ENCODE measurements at regions not wholly inside any gene's neighbourhood (a gene's known extent, or its start where the extent isn't known, plus 50 kb on each side); places are given as distances from the start of the nearest gene placed in this dataset.

DNA sequence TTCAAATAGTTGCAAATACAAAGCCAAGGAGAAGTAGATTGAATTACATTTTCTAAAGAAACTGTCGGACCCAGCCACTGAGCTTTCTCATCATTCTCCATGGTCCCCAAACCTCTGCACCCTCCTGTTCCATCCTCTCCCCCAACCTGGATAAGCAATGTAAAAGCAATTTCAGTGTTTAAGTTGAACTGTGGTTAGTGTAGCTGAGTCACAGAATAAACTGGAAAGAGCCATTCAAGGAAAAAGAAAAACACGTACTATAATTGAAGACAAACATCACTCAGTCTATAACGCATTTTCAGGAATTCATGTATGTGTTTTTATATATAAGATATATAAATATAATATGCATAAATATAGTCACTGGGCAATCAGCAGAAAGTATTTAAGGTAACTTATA is 54.1 kb upstream of the TMEM161B start:
- TF ChIP-seq, protein P1, sequence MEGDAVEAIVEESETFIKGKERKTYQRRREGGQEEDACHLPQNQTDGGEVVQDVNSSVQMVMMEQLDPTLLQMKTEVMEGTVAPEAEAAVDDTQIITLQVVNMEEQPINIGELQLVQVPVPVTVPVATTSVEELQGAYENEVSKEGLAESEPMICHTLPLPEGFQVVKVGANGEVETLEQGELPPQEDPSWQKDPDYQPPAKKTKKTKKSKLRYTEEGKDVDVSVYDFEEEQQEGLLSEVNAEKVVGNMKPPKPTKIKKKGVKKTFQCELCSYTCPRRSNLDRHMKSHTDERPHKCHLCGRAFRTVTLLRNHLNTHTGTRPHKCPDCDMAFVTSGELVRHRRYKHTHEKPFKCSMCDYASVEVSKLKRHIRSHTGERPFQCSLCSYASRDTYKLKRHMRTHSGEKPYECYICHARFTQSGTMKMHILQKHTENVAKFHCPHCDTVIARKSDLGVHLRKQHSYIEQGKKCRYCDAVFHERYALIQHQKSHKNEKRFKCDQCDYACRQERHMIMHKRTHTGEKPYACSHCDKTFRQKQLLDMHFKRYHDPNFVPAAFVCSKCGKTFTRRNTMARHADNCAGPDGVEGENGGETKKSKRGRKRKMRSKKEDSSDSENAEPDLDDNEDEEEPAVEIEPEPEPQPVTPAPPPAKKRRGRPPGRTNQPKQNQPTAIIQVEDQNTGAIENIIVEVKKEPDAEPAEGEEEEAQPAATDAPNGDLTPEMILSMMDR (IDR thresholded peaks at IDR 0.05; ENCODE audit: poor library complexity, severe bottlenecking), result no peak
- TF ChIP-seq EZH2 (IDR thresholded peaks at IDR 0.05; ENCODE audit: borderline replicate concordance, insufficient read depth, low read length, poor library complexity, severe bottlenecking) (no peak), RAD21 (conservative IDR thresholded peaks at IDR 0.05) (no peak), EP300 (conservative IDR thresholded peaks at IDR 0.05; ENCODE audit: poor library complexity, severe bottlenecking) (no peak)

Measured in neural cell (in vitro differentiated cells).